Gastrocnemius medialis (tissue), 4 donors: ENCODE measurements at regions not wholly inside any gene's neighbourhood (a gene's known extent, or its start where the extent isn't known, plus 50 kb on each side); places are given as distances from the start of the nearest gene placed in this dataset.

Experiments used
- ATAC-seq, 2 donors: fragments of 150-250 bp; one replicate each; pipeline ENCODE4 v1.9.1; 2016
- DNase-seq, 2 donors: peaks; one replicate each; pipeline ENCODE4 v3.0.0-alpha.2; 2019
- H3K27ac ChIP-seq, 4 donors: fragments of 200-600 bp; sonication (generic); 1 replicate in 1 of 4; 2 replicates in 3 of 4; pipeline ENCODE4 v1.5.1; 2016 to 2018; ENCODE audit warnings: mild to moderate bottlenecking in 2 of 4, moderate library complexity in 1 of 4
- H3K27me3 ChIP-seq, 3 donors: fragments of 200-600 bp; sonication (generic) in 2 of 3; 1 replicate in 1 of 3; 2 replicates in 2 of 3; pipeline versions ENCODE4 v1.5.1 to v1.6.0; 2016 to 2019; ENCODE audit warnings: mild to moderate bottlenecking in 1 of 3, moderate library complexity in 1 of 3
- H3K36me3 ChIP-seq, 2 donors: fragments of 200-600 bp; sonication (generic) in 1 of 2; one replicate each; pipeline ENCODE4 v1.5.1; 2017 to 2018
- H3K4me1 ChIP-seq, 2 donors: fragments of 200-600 bp; sonication (generic) in 1 of 2; one replicate each; pipeline ENCODE4 v1.5.1; 2016 to 2017; ENCODE audit warnings: mild to moderate bottlenecking in 2 of 2
- H3K4me3 ChIP-seq, 4 donors: fragments of 200-600 bp; sonication (generic) in 3 of 4; 1 replicate in 1 of 4; 2 replicates in 3 of 4; pipeline ENCODE4 v1.5.1; 2016 to 2019; ENCODE audit warnings: mild to moderate bottlenecking in 2 of 4
- H3K9me3 ChIP-seq, 3 donors: fragments of 200-600 bp; sonication (generic) in 2 of 3; 1 replicate in 1 of 3; 2 replicates in 2 of 3; pipeline ENCODE4 v1.5.1; 2016 to 2019
- CTCF ChIP-seq, 5 experiments: fragments of 450-650 bp in 3 of 5; fragments of 200-600 bp in 2 of 5; sonication (generic) in 2 of 5; IDR thresholded peaks in 4 of 5; conservative IDR thresholded peaks in 1 of 5; 1 replicate in 4 of 5; 2 replicates in 1 of 5; pipeline ENCODE4 v1.5.1; 2016 to 2019; ENCODE audit warnings: antibody characterized with exemption in 5 of 5, mild to moderate bottlenecking in 3 of 5, moderate library complexity in 3 of 5
- POLR2A ChIP-seq, 2 donors: fragments of 450-650 bp; IDR thresholded peaks; one replicate each; pipeline ENCODE4 v1.6.1; 2017; ENCODE audit warnings: antibody characterized with exemption in 2 of 2, mild to moderate bottlenecking in 2 of 2, moderate library complexity in 2 of 2
- in situ Hi-C, 4 donors: fragments of 200-750 bp; cut with MboI; loops; one replicate each; pipeline versions ENCODE4 v1.15.0 to v1.8.0; 2017; ENCODE audit warnings: low sequenced_read_pairs in 4 of 4
- intact Hi-C: fragments of 100-400 bp; cut with DNase I; formaldehyde crosslinking; loops from one replicate; pipeline ENCODE4 v1.15.1; 2023; ENCODE audit warnings: low total_unique reads

GRCh38 chr13:34452831-34453230 is 489.2 kb upstream of the NBEA start:
- intact Hi-C loops (no loop called here), in situ Hi-C loops (no loop called here)
- no peak overlapping the region for H3K27ac ChIP-seq
- no peaks in the 10 kb centered on the region for H3K36me3 ChIP-seq
- no peak for TF ChIP-seq POLR2A (IDR thresholded peaks at IDR 0.05)
- TF ChIP-seq CTCF (IDR thresholded peaks at IDR 0.05 in 4 of 5, conservative IDR thresholded peaks at IDR 0.05 in 1 of 5), result no peak
- H3K27me3 ChIP-seq, result no peaks in the 10 kb centered on the region
- H3K4me3 ChIP-seq, result no peak overlapping the region
- H3K9me3 ChIP-seq, result no peaks in the 10 kb centered on the region
- no peak for ATAC-seq
- no peak for DNase-seq
- H3K4me1 ChIP-seq, result no peaks in the 10 kb centered on the region

GRCh38 chr13:34458756-34459715 is 483.0 kb upstream of the NBEA start:
- intact Hi-C loops (no loop called here), in situ Hi-C loops (no loop called here)
- Histone ChIP-seq H3K4me1 (no peaks in the 10 kb centered on the region), H3K9me3 (no peaks in the 10 kb centered on the region), H3K27me3 (no peaks in the 10 kb centered on the region), H3K36me3 (no peaks in the 10 kb centered on the region), H3K27ac (peak overlapping the region in 1 of 4 donors; percentile 48), H3K4me3 (no peak overlapping the region)
- no peak for TF ChIP-seq CTCF (IDR thresholded peaks at IDR 0.05 in 4 of 5, conservative IDR thresholded peaks at IDR 0.05 in 1 of 5)
- no peak for TF ChIP-seq POLR2A (IDR thresholded peaks at IDR 0.05)
- no peak for DNase-seq
- ATAC-seq, result peak in 1 of 2 donors; percentile 80

- no peaks in the 10 kb centered on the region for H3K4me1 ChIP-seq
- H3K27ac ChIP-seq, result no peak overlapping the region
- DNase-seq (no peak), ATAC-seq (no peak)
- TF ChIP-seq CTCF (IDR thresholded peaks at IDR 0.05 in 4 of 5, conservative IDR thresholded peaks at IDR 0.05 in 1 of 5) (no peak), POLR2A (IDR thresholded peaks at IDR 0.05) (no peak)
- H3K27me3 ChIP-seq, result no peaks in the 10 kb centered on the region
- intact Hi-C loops, result no loop called here
- in situ Hi-C loops, result no loop called here
- H3K36me3 ChIP-seq, result no peaks in the 10 kb centered on the region
- no peaks in the 10 kb centered on the region for H3K9me3 ChIP-seq
- no peak overlapping the region for H3K4me3 ChIP-seq
Measured at GRCh38 chr13:34459856-34460255, 482.2 kb upstream of the NBEA start.

- H3K27me3 ChIP-seq, result no peaks in the 10 kb centered on the region
- ATAC-seq, result no peak
- in situ Hi-C loops, result no loop called here
Measured at GRCh38 chr13:34462843-34463242, 479.2 kb upstream of the NBEA start.

More at GRCh38 chr13:34462843-34463242, 479.2 kb upstream of the NBEA start:
- H3K4me3 ChIP-seq, result no peak overlapping the region
- H3K36me3 ChIP-seq, result no peaks in the 10 kb centered on the region
- no peaks in the 10 kb centered on the region for H3K9me3 ChIP-seq
- H3K27ac ChIP-seq, result no peak overlapping the region
- intact Hi-C loops, result no loop called here
- TF ChIP-seq POLR2A (IDR thresholded peaks at IDR 0.05) (no peak), CTCF (IDR thresholded peaks at IDR 0.05 in 4 of 5, conservative IDR thresholded peaks at IDR 0.05 in 1 of 5) (no peak)
- H3K4me1 ChIP-seq, result no peaks in the 10 kb centered on the region
- no peak for DNase-seq
